Uterus (tissue), 2 donors: ENCODE measurements at regions not wholly inside any gene's neighbourhood (a gene's known extent, or its start where the extent isn't known, plus 50 kb on each side); places are given as distances from the start of the nearest gene placed in this dataset.

Experiments
- POLR2A ChIP-seq, 2 donors: fragments of 450-650 bp; IDR thresholded peaks; one replicate each; pipeline ENCODE4 v1.6.1; 2016; ENCODE audit warnings: antibody characterized with exemption in 2 of 2, mild to moderate bottlenecking in 1 of 2, moderate library complexity in 1 of 2
- TF ChIP-seq, protein P1 (sequence below), 4 experiments: fragments of 200-600 bp in 2 of 4; fragments of 450-650 bp in 2 of 4; sonication (generic) in 2 of 4; IDR thresholded peaks; one replicate each; pipeline ENCODE4 v1.5.1; 2016 to 2019; ENCODE audit warnings: antibody characterized with exemption in 4 of 4, mild to moderate bottlenecking in 2 of 4, moderate library complexity in 1 of 4

- TF ChIP-seq POLR2A (IDR thresholded peaks at IDR 0.05), result no peak
- TF ChIP-seq, protein P1, sequence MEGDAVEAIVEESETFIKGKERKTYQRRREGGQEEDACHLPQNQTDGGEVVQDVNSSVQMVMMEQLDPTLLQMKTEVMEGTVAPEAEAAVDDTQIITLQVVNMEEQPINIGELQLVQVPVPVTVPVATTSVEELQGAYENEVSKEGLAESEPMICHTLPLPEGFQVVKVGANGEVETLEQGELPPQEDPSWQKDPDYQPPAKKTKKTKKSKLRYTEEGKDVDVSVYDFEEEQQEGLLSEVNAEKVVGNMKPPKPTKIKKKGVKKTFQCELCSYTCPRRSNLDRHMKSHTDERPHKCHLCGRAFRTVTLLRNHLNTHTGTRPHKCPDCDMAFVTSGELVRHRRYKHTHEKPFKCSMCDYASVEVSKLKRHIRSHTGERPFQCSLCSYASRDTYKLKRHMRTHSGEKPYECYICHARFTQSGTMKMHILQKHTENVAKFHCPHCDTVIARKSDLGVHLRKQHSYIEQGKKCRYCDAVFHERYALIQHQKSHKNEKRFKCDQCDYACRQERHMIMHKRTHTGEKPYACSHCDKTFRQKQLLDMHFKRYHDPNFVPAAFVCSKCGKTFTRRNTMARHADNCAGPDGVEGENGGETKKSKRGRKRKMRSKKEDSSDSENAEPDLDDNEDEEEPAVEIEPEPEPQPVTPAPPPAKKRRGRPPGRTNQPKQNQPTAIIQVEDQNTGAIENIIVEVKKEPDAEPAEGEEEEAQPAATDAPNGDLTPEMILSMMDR (IDR thresholded peaks at IDR 0.05), result no peak
Measured at GRCh38 chr11:96854425-96854824, 464.6 kb downstream of the JRKL start.
